HG03432 (cell line): ENCODE measurements at regions not wholly inside any gene's neighbourhood (a gene's known extent, or its start where the extent isn't known, plus 50 kb on each side); places are given as distances from the start of the nearest gene placed in this dataset.

ENCODE experiments used
- ATAC-seq: cut with Tn5 transposase; IDR thresholded peaks from one replicate; pipeline ENCODE4 v1.9.1; 2021; ENCODE audit warnings: mild to moderate bottlenecking, moderate library complexity; ENCODE audit not compliant: unreplicated experiment

DNA sequence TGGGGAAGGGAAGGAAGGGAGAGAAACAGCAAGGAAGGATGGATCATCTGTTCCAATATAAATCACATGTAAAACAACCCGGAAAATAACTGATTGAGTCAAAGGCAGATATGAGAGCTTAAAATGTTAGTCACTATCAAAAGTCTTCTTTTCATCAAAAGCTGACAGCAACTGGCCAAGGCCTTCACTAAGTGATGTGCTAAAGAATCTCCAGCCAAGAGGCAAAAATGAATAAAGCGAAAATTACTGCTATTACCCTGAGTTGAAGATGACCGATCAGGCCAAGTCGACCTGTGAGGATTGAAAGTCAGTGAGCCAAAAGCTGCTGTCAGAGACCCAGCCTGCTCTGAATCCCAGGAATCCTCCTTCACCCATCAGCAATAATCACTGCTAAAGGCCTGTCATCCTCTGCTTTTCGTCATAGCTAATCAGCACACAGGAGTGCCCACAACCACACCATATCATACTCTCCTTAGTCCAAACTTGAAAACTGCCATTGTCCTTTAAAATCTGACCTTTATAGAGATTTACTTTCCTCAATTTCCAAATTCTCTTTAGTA lies 736.9 kb downstream of the TLE1 start:
- ATAC-seq = no peak

DNA sequence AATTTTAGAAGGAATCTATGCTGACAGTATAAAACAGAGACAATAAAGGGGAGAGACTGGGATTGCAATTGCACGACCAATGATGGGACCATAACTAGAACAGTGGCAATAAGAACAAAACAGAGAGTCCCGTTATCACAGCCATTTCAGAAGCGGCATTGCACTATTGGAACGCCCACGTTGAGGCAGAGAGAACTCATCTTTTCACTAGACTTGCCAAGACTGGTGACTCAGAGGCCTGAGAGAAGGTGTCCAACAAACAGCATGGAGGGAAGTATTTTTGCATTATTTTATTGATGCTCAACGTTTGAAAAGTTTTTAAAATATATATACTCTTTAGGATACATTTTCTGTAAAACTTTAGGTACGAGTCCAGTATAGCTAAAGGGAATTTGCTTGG lies 737.7 kb downstream of the TLE1 start:
- no peak for ATAC-seq

DNA sequence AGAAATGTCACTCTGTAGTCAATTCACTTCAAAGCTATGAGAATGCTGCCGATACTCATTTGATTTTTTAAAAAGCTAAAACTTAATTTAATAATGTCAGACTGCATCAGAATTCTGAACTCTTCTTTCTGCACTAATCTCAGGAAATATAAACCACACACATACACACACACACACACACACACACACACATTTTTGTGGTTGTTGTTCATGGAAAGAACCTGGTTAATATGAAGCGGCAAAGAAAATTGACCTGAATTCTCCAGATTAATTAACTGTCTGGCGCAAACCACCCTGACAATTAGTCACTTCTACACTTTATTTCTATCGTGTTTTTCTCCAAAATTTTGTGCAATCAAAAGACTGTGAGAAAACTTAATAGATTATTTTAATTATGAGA lies 740.5 kb downstream of the TLE1 start:
- ATAC-seq = no peak

DNA sequence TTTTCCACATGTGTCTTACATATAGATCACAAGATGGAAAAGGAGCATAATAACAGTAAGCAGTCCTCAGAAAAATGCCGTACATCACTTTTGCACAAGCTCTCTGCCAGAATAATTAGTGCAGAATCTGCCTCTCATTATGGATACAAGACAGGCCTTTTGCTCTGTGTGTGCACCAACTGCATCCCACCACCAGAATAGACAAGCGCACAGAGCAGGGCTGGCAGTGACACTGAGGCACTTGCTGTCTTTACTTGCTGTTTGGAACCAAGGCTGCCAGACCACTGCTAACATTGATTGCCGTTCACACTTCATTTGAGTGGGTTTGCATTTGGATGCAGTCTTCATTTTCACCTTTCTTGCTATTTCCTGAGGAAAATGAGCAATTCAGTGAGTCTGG lies 741.3 kb downstream of the TLE1 start:
- ATAC-seq = no peak

DNA sequence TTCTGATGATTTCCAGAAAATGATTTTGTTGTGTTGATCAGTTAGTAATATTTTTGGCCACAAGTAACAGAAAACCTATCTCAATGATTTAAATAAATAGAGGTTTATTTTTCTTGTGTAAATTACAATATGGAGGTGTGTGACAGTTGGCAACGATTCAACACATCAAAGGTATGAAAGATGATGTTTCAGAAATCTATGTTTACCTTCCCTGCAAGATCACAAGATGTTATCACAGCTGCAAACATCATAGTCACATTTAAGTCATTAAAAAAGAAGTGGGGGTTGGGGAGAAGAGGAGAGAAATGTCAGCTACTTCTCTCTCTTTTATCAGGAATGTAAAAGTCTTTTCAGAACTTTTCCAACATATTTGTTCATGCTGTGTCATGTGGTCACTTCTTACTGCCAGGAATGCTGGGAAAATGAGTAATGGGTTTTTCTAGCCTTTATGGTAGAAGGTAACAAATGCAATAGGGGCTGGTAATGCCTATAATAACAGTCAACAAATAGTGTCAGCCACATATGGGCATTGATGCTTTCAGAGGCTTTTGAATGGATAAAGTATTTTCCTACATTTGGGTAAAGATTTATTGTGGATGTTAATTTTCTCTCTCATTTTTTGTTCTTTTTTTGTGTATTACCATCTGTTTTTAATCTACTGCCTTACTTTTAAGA lies 742.7 kb downstream of the TLE1 start:
- no peak for ATAC-seq

DNA sequence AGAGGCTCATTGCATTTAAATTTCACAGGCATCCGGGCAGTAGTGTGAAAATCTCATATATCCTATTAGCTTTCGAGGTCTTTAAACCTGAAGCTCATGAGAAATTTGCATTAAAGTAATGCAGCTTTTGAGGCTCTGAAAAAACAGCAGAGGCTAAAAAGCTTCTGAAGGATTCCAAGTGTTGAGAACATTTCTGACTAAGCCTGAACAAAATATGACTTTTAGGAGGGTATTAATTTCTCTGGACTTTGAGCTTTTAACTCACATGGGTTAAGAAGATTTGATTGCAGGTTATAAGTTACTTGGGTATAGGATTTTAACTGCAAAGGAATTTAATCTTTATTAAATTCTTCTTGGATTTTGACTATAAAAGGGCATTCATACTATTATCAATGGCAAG lies 743.9 kb downstream of the TLE1 start:
- ATAC-seq = no peak

DNA sequence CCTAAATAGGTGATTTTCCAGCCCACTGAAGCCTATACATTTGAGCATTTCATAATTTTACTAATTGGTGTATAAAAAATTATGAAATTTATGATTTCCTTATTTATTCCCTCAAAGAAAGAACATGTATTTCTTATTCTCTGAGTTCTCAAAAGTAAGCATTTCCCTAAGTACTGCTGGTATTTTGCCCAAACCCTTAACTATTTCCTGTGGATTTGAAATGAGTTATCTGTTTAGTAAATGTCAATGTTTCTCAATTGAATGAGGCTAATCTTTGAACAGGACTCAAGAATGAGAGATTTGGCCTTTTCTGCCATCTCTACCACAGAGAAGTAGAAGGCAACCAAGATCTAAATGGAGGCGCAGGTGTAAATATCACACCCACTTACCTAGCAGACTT lies 751.7 kb downstream of the TLE1 start:
- ATAC-seq = no peak

DNA sequence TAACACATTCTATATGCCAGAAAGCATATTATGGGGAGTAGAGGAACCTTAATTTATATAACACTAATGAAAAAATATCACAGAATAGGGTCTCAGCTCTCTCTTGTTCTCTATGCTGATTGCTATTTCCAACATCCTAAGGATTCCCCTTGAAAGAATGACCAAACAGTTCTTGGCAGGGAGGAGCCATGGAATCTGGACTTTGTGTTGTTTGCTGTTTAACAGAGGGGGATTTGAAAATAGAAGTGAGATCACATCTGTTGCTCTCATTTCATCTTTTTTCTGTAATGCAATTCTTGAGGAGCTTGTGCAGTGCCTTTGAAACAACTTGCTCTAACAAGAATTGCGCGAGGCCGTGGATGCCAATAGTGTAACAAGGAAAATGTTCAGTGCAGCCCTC lies 755.3 kb downstream of the TLE1 start:
- ATAC-seq = no peak

DNA sequence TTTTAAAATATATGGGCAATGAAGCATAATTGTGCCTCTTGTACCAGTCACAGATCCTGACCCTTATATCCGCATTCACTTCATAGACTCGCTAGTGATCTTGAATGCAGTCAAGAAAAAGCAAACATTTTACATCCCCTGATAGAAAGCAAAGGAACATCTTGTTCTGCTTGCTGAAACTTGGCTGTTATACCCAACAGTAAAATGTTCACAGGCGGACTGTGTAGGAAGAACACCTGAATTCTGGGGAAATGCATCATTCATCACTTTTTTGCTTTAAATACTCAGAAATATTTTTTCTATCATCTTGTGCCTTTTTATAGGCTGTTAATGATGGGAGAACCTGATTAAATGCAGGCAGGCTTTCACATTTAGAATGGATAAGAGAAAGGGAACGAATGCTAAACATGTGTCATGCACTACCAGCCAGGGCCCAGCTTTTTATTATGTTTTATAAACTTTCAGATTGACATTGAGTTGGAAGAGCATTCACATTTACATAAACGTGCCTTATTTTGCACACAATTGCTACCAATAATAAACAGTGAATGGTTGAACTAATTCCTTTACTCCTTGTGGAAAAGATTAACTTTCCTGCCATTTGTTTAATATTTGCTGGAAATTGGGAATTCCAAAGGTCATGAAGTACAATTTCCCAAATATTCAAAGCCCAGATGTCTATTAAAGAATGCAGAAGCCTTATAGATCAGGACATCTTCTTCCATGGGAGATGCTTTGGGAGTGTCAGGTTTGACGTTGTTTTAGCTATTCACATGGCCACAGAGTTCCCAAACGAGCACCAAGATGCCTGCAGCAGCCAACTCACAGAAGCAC lies 756.2 kb downstream of the TLE1 start:
- no peak for ATAC-seq

DNA sequence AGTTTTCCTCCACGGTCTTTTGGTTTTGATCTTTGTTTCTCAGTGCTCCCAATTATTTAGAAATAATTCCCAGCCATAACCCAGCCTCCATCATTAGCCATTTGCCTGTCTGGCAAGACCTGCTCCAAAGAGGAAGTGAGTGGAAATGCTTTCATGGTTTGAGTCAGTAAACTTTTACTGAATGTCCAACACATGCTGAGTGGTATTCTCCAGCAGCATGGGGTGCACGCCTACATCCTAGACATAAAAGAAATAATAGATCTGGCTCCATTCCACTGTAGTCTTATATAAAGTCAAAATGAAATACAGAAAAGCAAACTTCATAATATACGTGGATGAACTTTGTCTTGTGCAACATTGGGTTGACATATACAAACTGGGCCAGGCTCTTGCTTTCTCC lies 757.2 kb downstream of the TLE1 start:
- ATAC-seq = no peak

DNA sequence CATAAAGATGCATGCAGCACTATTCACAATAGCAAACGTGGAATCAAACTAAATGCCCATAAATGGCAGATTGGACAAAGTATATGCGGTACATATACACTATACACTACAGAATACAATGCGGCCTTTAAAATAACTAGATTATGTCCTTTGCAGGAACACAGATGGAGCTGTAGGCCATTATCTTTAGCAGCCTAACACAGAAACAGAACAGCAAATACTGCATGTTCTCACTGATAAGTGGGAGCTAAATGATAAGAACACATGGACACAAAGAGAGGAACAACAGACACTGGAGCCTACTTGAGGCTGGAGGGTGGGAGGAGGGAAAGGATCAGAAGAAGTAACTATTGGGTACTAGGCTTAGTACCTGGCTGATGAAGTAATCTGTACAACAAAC lies 758.2 kb downstream of the TLE1 start:
- no peak for ATAC-seq

DNA sequence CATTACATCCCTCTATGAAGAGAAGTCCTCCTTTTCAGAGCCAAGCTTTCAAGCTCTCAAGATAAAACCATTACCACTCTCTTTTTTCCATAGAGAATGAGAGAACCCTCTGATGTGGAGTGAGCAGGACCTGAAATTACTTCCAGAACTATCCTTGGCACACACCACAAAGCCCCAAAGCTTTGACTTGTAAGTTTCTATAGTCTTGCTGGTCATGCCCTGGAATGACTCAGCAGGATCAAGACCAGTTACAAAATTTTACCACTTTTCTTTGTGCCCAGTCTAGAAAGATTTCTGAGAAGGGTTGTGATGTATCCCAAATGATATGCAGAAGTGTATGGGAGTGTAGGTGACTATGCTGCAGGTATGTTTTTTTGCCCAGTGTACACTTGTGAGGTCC lies 760.6 kb downstream of the TLE1 start:
- ATAC-seq = no peak

DNA sequence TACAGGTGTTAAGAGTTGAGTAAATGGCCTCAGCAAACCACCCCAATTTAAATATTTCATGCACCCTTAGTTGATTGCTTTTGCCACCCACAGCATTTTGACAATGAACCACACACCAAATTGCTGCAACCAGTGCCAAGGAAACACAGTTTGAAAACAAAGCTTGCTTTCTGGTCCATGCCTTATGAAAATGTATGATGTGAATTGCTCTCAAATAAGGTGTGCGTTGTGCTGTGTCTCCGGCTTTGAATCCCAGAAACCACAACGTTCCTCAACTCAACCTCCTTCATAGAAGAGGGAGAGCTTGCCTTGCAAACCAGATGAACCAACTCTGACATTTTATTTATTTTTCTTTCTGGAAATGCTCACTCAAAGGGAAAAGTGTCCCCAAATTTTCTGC lies 762.7 kb downstream of the TLE1 start:
- ATAC-seq = no peak

DNA sequence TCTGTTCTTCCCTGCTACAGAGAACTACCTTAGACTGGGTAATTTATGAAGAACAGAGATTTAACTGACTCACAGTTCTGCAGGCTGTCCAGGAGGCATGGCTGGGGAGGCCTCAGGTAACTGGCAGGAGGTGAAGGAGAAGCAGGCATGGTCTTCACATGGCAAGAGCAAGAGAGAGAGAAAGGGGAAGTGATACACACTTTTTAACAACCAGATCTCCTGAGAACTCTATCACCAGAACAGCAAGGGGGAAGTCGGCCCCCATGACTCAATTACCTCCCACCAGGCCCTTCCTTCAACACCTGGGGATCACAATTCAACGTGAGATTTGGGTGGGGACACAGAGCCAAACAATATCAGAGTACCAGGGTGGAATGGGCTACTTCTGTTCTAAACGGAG lies 766.8 kb downstream of the TLE1 start:
- no peak for ATAC-seq

DNA sequence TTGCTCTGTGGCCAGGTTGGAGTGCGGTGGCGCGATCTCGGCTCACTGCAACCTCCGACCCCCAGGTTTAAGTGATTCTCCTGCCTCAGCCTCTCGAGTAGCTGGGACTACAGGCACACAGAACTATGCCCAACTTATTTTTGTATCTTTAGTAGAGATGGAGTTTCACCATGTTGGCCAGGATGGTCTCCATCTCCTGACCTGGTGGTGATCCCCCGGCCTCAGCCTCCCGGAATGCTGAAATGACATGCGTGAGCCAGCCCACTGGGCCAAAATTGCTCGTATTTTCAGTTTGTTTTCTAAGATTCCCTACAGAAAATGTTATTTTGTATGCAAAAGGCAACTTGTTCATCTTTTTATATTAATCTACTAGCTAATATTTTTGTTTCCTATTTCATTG lies 782.6 kb downstream of the TLE1 start:
- no peak for ATAC-seq

DNA sequence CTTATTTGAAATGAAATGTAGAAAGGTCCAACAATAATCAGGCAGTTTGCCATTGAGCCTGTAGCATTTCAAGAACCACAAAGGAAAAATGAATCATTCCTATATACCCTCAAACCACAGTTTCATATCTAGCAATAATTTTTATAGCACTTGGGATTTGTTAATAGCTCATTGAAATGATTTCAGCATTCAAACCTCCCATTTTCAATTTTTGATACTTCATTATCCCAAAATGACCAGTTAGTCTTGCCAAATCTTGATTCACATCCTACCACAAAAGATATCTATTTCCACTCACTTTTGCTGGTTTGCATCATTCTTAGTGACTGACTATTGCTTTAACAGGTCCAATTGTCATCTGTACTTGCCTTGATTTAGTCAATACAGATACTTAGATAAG lies 790.1 kb downstream of the TLE1 start:
- no peak for ATAC-seq

DNA sequence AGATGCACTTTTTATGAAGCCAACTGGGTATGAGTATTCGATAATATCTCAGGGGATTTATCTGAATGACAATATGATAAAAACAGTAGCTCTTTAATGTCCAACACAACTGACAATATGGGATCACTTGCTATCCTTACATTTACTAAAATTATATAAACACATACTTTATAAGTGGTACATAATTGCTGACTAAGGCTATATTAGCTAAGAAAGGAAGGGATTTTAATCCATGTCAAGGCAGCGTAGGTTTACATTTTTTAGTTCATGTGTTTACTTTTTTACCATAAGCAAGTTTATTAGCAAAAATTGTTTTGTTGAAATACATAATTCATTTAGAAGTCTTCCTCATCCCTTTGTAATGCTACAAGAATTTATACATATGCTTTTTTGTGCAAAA lies 796.2 kb downstream of the TLE1 start:
- ATAC-seq = no peak

DNA sequence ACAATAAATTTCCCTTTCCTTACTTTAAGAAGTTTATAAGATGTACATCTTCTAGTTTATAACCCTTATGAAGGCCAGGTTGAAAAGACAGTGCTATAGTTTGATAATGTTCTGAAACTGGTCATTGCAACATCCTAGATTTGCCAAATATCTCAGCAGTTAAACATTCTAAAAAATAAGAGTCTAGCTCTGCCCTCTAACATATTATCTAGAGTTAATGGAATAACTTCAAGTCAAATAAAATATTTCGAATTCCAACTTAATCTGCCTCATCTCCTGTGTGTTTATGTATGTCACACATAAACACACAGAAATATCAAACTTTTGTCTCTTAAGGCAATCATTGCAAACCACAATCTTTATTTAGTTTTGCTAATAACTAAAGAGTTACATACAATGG lies 796.6 kb downstream of the TLE1 start:
- ATAC-seq = no peak

DNA sequence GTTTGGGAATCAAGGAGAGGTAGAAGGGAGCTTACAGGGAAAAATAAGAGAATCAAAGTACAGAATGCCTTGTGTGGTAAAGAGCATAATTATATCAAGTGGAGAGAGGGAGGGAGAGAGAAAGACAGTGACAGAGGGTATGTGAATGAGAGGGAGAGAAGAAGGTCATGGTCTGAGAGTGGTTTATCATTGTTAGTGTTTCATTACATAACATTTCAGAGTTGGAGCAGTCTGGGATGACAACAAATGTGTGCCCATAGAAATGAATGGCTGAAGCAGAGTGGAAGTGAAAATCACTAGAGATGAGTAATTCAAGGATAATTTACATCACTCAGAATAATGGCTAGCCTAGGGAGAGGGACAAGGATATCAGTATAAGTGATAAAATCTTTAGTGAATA lies 799.2 kb downstream of the TLE1 start:
- no peak for ATAC-seq

DNA sequence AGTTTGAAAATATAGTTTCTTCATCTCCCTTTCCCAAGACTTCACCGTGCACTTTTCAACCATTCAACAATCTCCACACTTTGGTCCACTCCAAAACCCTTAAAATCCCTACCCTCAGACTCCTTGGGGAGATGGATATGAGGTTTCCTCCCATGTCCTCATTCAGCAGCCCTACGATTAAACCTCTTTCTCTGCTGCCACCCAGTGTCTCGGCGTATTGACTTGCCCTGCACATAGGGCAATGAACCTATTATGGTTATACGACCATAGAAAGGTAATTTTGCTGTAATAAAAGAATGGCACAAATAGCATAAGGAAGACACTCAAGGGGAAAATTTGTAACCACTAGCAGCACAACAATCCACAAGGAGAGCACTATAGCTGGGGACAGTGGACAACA lies 803.5 kb downstream of the TLE1 start:
- ATAC-seq = no peak

DNA sequence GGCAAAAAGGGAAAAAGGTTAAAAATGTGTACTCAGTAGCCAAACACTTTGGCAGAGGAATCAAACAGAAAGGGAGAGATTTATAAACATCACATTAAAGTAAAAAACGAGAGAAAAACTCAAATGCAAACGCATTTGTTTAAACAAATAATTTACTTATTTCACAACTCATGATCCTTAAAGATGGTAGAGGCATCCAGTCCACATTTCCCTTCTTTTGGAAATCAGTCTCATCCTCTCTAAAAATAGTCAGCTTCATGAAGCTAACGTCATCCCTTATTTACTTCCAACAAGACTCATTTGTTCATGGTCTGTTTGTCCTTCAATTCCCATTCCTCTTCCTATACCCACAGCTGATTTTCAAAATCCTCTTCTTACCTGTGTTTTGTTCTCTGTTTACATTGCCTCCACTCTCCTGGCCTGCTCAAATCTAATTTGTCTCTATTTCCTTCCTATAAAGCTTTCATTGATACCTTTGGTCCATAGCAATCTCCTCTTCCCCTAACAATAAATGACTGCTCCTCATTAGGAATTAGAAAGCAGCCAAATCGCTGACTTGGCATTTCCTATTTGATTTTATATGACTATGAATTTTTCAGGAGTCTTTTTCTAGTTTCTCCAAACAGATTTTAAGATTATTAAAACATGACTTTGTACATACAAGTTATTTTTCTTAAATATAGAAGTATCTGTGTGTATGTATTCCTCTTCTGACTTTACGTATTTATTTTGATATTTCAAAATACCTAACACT lies 805.3 kb downstream of the TLE1 start:
- ATAC-seq = no peak

DNA sequence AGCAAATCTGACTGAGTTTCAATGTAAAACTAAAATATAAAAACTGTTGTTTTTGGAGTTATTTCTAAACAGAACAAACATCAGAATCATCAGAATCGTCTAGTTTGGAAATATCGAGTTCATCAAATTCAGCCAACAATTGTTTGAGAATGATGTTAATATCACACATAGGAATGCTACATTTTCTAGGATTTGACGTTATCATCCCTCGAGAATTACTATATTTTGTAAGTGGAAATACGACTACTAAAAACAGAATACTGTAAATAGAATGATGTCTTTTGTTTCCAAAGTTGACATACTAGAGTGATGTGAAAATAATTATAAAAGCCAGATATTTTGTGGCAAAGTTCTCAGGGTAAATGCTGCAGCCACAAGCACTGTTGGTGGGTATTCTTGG lies 805.9 kb downstream of the TLE1 start:
- ATAC-seq = no peak
